ENCODE measurements at regions not wholly inside any gene's neighbourhood (a gene's known extent, or its start where the extent isn't known, plus 50 kb on each side); places are given as distances from the start of the nearest gene placed in this dataset.

- no peak for DNase-seq
These were observed 195.9 kb downstream of the SNX19 start for GRCh38 chr11:130720232-130721022.

GRCh38 chr11:130721023-130721681 lies 195.1 kb downstream of the SNX19 start:
- DNase-seq: no peak

GRCh38 chr11:130721736-130722135 lies 194.5 kb downstream of the SNX19 start:
- no peak for DNase-seq

- no peak for DNase-seq
These were observed 193.9 kb downstream of the SNX19 start for GRCh38 chr11:130722401-130722800.

GRCh38 chr11:130725421-130726233 lies 190.7 kb downstream of the SNX19 start:
- DNase-seq: no peak

- DNase-seq: no peak
These were observed 189.8 kb downstream of the SNX19 start for GRCh38 chr11:130726234-130727037.

- DNase-seq: no peak
These were observed 188.8 kb downstream of the SNX19 start for GRCh38 chr11:130727157-130728119.

GRCh38 chr11:130728185-130729180 lies 187.8 kb downstream of the SNX19 start:
- DNase-seq: no peak

GRCh38 chr11:130729193-130729592 lies 187.1 kb downstream of the SNX19 start:
- no peak for DNase-seq

- DNase-seq: no peak
These were observed 186.5 kb downstream of the SNX19 start for GRCh38 chr11:130729678-130730300.

- DNase-seq: no peak
These were observed 184.9 kb downstream of the SNX19 start for GRCh38 chr11:130731401-130731800.

- DNase-seq: no peak
These were observed 183.8 kb downstream of the SNX19 start for GRCh38 chr11:130732476-130732875.

- DNase-seq: no peak
These were observed 179.0 kb downstream of the SNX19 start for GRCh38 chr11:130737041-130737830.

GRCh38 chr11:130737866-130738431 lies 178.3 kb downstream of the SNX19 start:
- DNase-seq: no peak

- DNase-seq: no peak
These were observed 177.7 kb downstream of the SNX19 start for GRCh38 chr11:130738611-130739010.

- no peak for DNase-seq
These were observed 175.5 kb downstream of the SNX19 start for GRCh38 chr11:130740819-130741218.

- no peak for DNase-seq
These were observed 171.5 kb downstream of the SNX19 start for GRCh38 chr11:130744794-130745193.

GRCh38 chr11:130749216-130749615 lies 167.1 kb downstream of the SNX19 start:
- no peak for DNase-seq

Measured in NCI-H2081 treated with DMSO at 0.1 percent for 48 hours (cell line).